GM23248 (cell line): ENCODE measurements at regions not wholly inside any gene's neighbourhood (a gene's known extent, or its start where the extent isn't known, plus 50 kb on each side); places are given as distances from the start of the nearest gene placed in this dataset.

Experiments used
- EZH2 ChIP-seq: fragments of 200-600 bp; sonication (generic); IDR thresholded peaks from 2 replicates; pipeline ENCODE4 v1.6.1; 2018; ENCODE audit warnings: antibody characterized with exemption, mild to moderate bottlenecking; ENCODE audit not compliant: insufficient read depth, poor library complexity, severe bottlenecking
- EZH2phosphoT487 ChIP-seq: fragments of 200-600 bp; sonication (generic); IDR thresholded peaks from 2 replicates; pipeline ENCODE4 v1.6.1; 2018; ENCODE audit warnings: antibody characterized with exemption, moderate library complexity, mild to moderate bottlenecking, low read depth; ENCODE audit not compliant: insufficient read depth

- TF ChIP-seq EZH2 (no peak), EZH2phosphoT487 (no peak)
Observed at GRCh38 chr2:65901756-65902155, 469.4 kb upstream of the SPRED2 start.
